ENCODE measurements at regions not wholly inside any gene's neighbourhood (a gene's known extent, or its start where the extent isn't known, plus 50 kb on each side); places are given as distances from the start of the nearest gene placed in this dataset.

GRCh38 chr17:27216836-27217235, 77.1 kb upstream of the WSB1 start:
- no peak overlapping the region for H3K27ac ChIP-seq
- no peak for TF ChIP-seq CTCF (conservative IDR thresholded peaks at IDR 0.05; ENCODE audit: low read depth)
- CTCF ChIA-PET = no interaction called here
- no peak for DNase-seq (ENCODE audit: low spot score)
- POLR2A ChIA-PET (ENCODE audit: low non-redundant PET) = no interaction called here

DNA sequence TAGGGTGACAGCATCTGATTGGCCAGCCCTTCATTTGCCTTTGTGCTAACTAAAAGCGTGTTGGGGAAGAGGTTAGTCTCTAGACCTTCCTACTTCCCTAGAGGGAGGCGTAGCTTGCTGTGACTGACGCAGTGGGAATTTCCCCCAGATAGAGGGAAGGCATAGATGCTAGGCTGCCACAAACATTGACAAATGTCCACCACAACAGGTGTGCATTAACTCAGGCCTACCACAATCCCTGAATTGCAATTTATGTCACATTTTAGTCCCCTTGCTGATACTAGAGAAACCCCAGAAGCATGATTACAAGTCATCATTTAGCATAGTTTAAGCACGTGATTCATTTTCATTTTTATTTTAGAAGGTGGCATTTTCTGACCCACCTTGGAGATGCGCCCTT, 76.3 kb upstream of the WSB1 start:
- ChIA-PET CTCF (no interaction called here), POLR2A (ENCODE audit: low non-redundant PET) (no interaction called here)
- DNase-seq (ENCODE audit: low spot score) = no peak
- H3K27ac ChIP-seq = no peak overlapping the region
- TF ChIP-seq CTCF (conservative IDR thresholded peaks at IDR 0.05; ENCODE audit: low read depth) = no peak

DNA sequence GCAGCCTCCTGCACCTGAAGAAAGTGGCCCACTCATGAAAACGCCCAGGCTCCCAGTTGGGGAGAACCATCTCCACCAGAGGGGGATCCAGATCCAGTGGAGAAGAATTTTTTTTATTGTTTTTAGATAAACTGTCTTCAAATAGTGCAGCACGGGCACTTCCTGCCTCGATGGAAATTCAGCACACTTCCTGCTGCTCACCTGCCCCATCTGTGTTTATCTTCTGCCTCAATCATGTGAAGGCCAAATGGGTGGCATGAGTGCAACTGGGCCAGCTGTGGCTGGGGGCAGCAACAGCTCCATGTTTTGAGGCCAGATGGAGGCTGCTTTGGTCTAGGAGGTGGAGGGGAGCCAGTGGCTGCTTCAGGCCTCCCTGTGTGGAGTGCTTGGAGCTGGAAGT, 75.9 kb upstream of the WSB1 start:
- POLR2A ChIA-PET (ENCODE audit: low non-redundant PET) = no interaction called here
- no peak for DNase-seq (ENCODE audit: low spot score)
- no peak for TF ChIP-seq CTCF (conservative IDR thresholded peaks at IDR 0.05; ENCODE audit: low read depth)
- CTCF ChIA-PET = interaction anchor here (0.7 kb wide), 1 partner anchor 46 kb away, joined by 3 read pairs; no protein-coding TSS in a partner anchor
- H3K27ac ChIP-seq = no peak overlapping the region

DNA sequence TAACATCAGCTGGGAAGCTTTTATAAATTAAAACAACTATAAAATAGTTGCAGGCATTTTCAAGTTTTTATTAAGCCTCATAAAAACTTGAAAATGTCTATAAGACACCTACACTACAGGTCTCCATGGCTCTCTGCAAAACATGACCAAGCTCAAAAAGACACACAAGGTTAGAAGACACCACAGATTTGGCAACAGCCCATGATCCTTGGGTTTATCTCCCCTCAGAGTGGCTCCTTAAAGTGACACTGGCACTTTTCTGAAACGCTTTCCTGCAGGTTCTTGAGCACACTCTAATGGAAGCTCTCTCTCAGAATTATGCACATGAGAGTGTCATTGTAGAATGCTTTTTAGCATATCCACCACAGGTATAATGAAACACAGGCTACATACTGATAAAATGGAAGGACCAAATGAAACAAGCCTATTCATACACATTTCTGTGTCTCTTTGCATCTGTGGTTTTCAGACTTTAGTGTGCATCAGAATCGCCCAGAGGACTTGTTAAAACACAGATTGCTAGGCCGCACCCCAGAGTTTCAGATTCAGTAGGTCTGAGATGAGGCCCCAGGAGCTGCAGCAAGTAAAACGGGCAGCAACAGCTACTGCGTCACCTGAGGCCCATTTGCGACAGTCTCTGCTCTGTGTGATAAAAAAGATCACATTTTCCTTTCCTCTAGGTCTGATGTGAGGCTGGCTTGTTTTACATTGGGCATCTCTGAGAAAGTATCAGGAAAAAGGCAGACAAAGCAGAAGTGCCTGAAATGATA, 75.0 kb upstream of the WSB1 start:
- POLR2A ChIA-PET (ENCODE audit: low non-redundant PET) = no interaction called here
- CTCF ChIA-PET = interaction anchor here (0.7 to 0.9 kb wide), 2 partner anchors 12 to 46 kb away, joined by 3 read pairs; no protein-coding TSS in a partner anchor
- no peak for TF ChIP-seq CTCF (conservative IDR thresholded peaks at IDR 0.05; ENCODE audit: low read depth)
- DNase-seq (ENCODE audit: low spot score) = no peak
- no peak overlapping the region for H3K27ac ChIP-seq

- CTCF ChIA-PET = interaction anchor here (0.6 kb wide), 1 partner anchor 255 kb away, joined by 5 read pairs; no protein-coding TSS in a partner anchor
- DNase-seq (ENCODE audit: low spot score) = no peak
- no peak overlapping the region for H3K27ac ChIP-seq
- TF ChIP-seq CTCF (conservative IDR thresholded peaks at IDR 0.05; ENCODE audit: low read depth) = no peak
- POLR2A ChIA-PET (ENCODE audit: low non-redundant PET) = no interaction called here
These were observed 71.4 kb upstream of the WSB1 start for GRCh38 chr17:27222515-27222914.

DNA sequence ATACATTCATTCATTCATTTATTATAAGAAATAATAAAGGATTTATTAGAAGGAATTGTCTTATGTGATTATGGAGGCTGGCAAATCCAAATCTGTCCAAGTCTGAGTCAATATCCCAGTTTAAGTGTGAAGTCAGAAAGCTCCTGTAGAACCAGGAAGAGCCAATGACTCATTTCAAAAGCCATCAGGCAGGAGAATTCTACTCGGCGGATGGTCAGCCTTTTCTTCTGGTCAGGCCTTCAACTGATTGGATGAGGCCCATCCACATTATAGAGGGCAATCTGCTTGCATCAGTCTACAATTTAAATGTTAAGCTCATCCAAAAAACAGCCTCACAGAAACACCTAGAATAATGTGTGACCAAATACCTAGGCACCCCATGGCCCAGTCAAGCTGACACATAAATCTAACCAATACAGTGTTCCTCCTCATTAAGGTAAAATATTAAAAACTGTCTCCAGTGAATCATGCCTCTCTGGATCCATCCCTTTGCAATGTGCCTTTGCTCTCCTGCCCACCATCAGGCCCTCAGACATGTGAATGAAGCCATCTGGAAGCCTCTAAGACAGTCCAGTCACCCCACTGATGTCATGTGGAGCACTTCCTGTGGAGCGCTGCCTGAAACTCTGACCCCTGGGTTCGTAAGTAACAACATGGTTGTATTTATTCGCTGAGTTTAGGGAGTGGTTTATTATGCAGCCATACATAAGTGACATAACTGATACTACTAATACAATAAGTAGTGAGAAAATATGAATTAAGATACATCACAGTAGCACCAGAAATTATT, 69.2 kb upstream of the WSB1 start:
- no peak for DNase-seq (ENCODE audit: low spot score)
- H3K27ac ChIP-seq = no peak overlapping the region
- TF ChIP-seq CTCF (conservative IDR thresholded peaks at IDR 0.05; ENCODE audit: low read depth) = no peak
- POLR2A ChIA-PET (ENCODE audit: low non-redundant PET) = no interaction called here
- CTCF ChIA-PET = interaction anchor here (0.6 kb wide), 1 partner anchor 89 kb away, joined by 3 read pairs; no protein-coding TSS in a partner anchor

Measured in RWPE1 (cell line).